ENCODE measurements at regions not wholly inside any gene's neighbourhood (a gene's known extent, or its start where the extent isn't known, plus 50 kb on each side); places are given as distances from the start of the nearest gene placed in this dataset.

- TF ChIP-seq CTCF (IDR thresholded peaks at IDR 0.05; ENCODE audit: insufficient read depth, low read length, poor library complexity, severe bottlenecking): no peak
- peaks cover 2% of the 10 kb centered on the region for H3K27me3 ChIP-seq (replicated peaks; ENCODE audit: control insufficient read depth, insufficient read depth, low read length)
- no peak overlapping the region for H3K4me3 ChIP-seq (replicated peaks; ENCODE audit: low read depth, low read length)
- DNase-seq (ENCODE audit: extremely low read depth, insufficient read length): no peak
- no peaks in the 10 kb centered on the region for H3K36me3 ChIP-seq (ENCODE audit: control insufficient read depth, insufficient read depth, low read length)
Observed at GRCh38 chr14:76582447-76582846, 178.8 kb upstream of the VASH1 start.

GRCh38 chr14:76583174-76583573, 178.1 kb upstream of the VASH1 start:
- no peak overlapping the region for H3K4me3 ChIP-seq (replicated peaks; ENCODE audit: low read depth, low read length)
- peaks cover 2% of the 10 kb centered on the region for H3K27me3 ChIP-seq (replicated peaks; ENCODE audit: control insufficient read depth, insufficient read depth, low read length)
- no peak for DNase-seq (ENCODE audit: extremely low read depth, insufficient read length)
- TF ChIP-seq CTCF (IDR thresholded peaks at IDR 0.05; ENCODE audit: insufficient read depth, low read length, poor library complexity, severe bottlenecking): no peak
- H3K36me3 ChIP-seq (ENCODE audit: control insufficient read depth, insufficient read depth, low read length): no peaks in the 10 kb centered on the region

GRCh38 chr14:76583805-76584204, 177.5 kb upstream of the VASH1 start:
- DNase-seq (ENCODE audit: extremely low read depth, insufficient read length): no peak
- H3K27me3 ChIP-seq (replicated peaks; ENCODE audit: control insufficient read depth, insufficient read depth, low read length): peaks cover 2% of the 10 kb centered on the region
- H3K4me3 ChIP-seq (replicated peaks; ENCODE audit: low read depth, low read length): no peak overlapping the region
- TF ChIP-seq CTCF (IDR thresholded peaks at IDR 0.05; ENCODE audit: insufficient read depth, low read length, poor library complexity, severe bottlenecking): no peak
- no peaks in the 10 kb centered on the region for H3K36me3 ChIP-seq (ENCODE audit: control insufficient read depth, insufficient read depth, low read length)

- no peak overlapping the region for H3K4me3 ChIP-seq (replicated peaks; ENCODE audit: low read depth, low read length)
- peaks cover 2% of the 10 kb centered on the region for H3K27me3 ChIP-seq (replicated peaks; ENCODE audit: control insufficient read depth, insufficient read depth, low read length)
- TF ChIP-seq CTCF (IDR thresholded peaks at IDR 0.05; ENCODE audit: insufficient read depth, low read length, poor library complexity, severe bottlenecking): no peak
- DNase-seq (ENCODE audit: extremely low read depth, insufficient read length): no peak
- H3K36me3 ChIP-seq (ENCODE audit: control insufficient read depth, insufficient read depth, low read length): no peaks in the 10 kb centered on the region
Observed at GRCh38 chr14:76584271-76584702, 177.0 kb upstream of the VASH1 start.

GRCh38 chr14:76585616-76586015, 175.7 kb upstream of the VASH1 start:
- no peak for DNase-seq (ENCODE audit: extremely low read depth, insufficient read length)
- Histone ChIP-seq H3K36me3 (ENCODE audit: control insufficient read depth, insufficient read depth, low read length) (no peaks in the 10 kb centered on the region), H3K4me3 (replicated peaks; ENCODE audit: low read depth, low read length) (no peak overlapping the region), H3K27me3 (replicated peaks; ENCODE audit: control insufficient read depth, insufficient read depth, low read length) (peaks cover 1% of the 10 kb centered on the region)
- no peak for TF ChIP-seq CTCF (IDR thresholded peaks at IDR 0.05; ENCODE audit: insufficient read depth, low read length, poor library complexity, severe bottlenecking)

GRCh38 chr14:76589246-76589645, 172.0 kb upstream of the VASH1 start:
- Histone ChIP-seq H3K27me3 (replicated peaks; ENCODE audit: control insufficient read depth, insufficient read depth, low read length) (no peaks in the 10 kb centered on the region; the same call in 1 of the 2 replicates), H3K4me3 (replicated peaks; ENCODE audit: low read depth, low read length) (no peak overlapping the region), H3K36me3 (ENCODE audit: control insufficient read depth, insufficient read depth, low read length) (no peaks in the 10 kb centered on the region)
- no peak for DNase-seq (ENCODE audit: extremely low read depth, insufficient read length)
- TF ChIP-seq CTCF (IDR thresholded peaks at IDR 0.05; ENCODE audit: insufficient read depth, low read length, poor library complexity, severe bottlenecking): no peak

All from GM06990 (cell line).